ENCODE measurements at regions not wholly inside any gene's neighbourhood (a gene's known extent, or its start where the extent isn't known, plus 50 kb on each side); places are given as distances from the start of the nearest gene placed in this dataset.

DNA sequence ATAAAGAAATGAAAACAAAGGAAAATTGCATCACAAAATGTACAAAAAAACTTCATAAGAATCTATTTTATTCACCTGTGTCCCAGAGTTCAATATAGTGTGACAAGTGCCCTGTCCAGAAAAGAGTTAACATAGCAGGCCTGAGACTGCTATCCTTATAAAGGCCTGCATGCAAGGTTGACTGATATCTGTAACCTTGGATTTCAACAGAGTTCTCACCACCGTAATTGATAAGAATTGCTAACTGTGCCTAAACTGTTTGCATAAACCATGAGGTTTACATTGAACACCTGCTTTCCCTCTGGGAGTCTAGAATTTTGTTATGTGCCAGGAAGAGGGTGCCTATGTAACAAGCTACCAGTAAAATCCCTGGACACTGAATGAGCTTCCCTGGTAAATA, 461.7 kb upstream of the DPH6 start:
- no peak overlapping the region for H3K27ac ChIP-seq (ENCODE audit: low read length in 2 of 2)
- CTCF ChIA-PET, result no interaction called here
- H4K20me1 ChIP-seq (ENCODE audit: control insufficient read depth, insufficient read depth, low read length, poor library complexity, severe bottlenecking), result no peaks in the 10 kb centered on the region
- H3K9me3 ChIP-seq (ENCODE audit: control extremely low read depth in 1 of 3, control insufficient read depth in 2 of 3, insufficient read depth in 1 of 3, low read length in 2 of 3), result no peaks in the 10 kb centered on the region
- ATAC-seq (ENCODE audit: low read depth), result no peak
- no peak overlapping the region for H3K4me2 ChIP-seq (replicated peaks; ENCODE audit: low read depth, low read length, poor library complexity, severe bottlenecking)
- Mint-ChIP-seq H3K9me3 (ENCODE audit: insufficient read depth) (no peaks in the 10 kb centered on the region), H3K27ac (no peak overlapping the region), H3K4me1 (no peaks in the 10 kb centered on the region), H3K27me3 (no peaks in the 10 kb centered on the region), H3K4me3 (no peak overlapping the region)
- H3K79me2 ChIP-seq (ENCODE audit: control insufficient read depth, insufficient read depth, low read length), result no peaks in the 10 kb centered on the region
- TF ChIP-seq, protein P1, sequence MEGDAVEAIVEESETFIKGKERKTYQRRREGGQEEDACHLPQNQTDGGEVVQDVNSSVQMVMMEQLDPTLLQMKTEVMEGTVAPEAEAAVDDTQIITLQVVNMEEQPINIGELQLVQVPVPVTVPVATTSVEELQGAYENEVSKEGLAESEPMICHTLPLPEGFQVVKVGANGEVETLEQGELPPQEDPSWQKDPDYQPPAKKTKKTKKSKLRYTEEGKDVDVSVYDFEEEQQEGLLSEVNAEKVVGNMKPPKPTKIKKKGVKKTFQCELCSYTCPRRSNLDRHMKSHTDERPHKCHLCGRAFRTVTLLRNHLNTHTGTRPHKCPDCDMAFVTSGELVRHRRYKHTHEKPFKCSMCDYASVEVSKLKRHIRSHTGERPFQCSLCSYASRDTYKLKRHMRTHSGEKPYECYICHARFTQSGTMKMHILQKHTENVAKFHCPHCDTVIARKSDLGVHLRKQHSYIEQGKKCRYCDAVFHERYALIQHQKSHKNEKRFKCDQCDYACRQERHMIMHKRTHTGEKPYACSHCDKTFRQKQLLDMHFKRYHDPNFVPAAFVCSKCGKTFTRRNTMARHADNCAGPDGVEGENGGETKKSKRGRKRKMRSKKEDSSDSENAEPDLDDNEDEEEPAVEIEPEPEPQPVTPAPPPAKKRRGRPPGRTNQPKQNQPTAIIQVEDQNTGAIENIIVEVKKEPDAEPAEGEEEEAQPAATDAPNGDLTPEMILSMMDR (IDR thresholded peaks at IDR 0.05), result no peak
- TF ChIP-seq EZH2 (IDR thresholded peaks at IDR 0.05; ENCODE audit: borderline replicate concordance, insufficient read depth, low read depth, low read length, poor library complexity, severe bottlenecking), result no peak
- H3K4me3 ChIP-seq (ENCODE audit: control extremely low read depth in 1 of 5, extremely low read depth in 1 of 5, insufficient read depth in 1 of 5, low read depth in 2 of 5, low read length in 4 of 5), result no peak overlapping the region
- H3K9ac ChIP-seq (ENCODE audit: low read length), result no peak overlapping the region
- no peak for DNase-seq
- no peaks in the 10 kb centered on the region for H3K27me3 ChIP-seq (replicated peaks in 1 of 4; ENCODE audit: control extremely low read depth in 1 of 4, control insufficient read depth in 3 of 4, insufficient read depth in 4 of 4, low read length in 3 of 4)
- H2AFZ ChIP-seq (ENCODE audit: insufficient read depth, low read depth, low read length, poor library complexity, severe bottlenecking), result no peak overlapping the region
- H3K36me3 ChIP-seq (replicated peaks in 1 of 2; ENCODE audit: control extremely low read depth in 1 of 2, control insufficient read depth in 1 of 2, extremely low read depth in 1 of 2, insufficient read depth in 2 of 2, low read length in 1 of 2), result no peaks in the 10 kb centered on the region
- intact Hi-C loops (cut with micrococcal nuclease), result no loop called here
- no peaks in the 10 kb centered on the region for H3K4me1 ChIP-seq (ENCODE audit: control insufficient read depth in 2 of 2, insufficient read depth in 2 of 2, low read length in 2 of 2)
- WGBS (ENCODE audit: insufficient coverage), result no CpG with 5 or more reads among the region's 1 CpG
- POLR2A ChIA-PET, result no interaction called here

DNA sequence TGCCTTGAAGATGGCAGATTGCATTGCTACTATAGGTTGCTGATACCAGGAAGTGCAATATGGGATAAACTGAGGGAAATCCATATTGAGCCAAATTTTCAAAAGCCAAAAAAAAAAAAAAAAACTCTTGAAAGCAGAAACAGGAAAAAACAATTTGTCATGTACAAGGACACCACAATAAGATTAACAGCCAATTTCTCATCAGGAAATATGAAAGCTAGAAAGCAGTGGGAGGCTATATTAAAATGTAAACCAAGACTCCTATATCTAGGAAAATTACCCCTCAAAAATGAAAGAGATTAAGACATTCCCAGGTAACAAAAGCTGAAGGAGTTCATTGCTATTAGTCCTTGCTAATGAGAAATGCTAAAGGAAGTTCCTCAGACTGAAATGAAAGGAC, 462.8 kb upstream of the DPH6 start:
- CTCF ChIA-PET, result interaction anchor here (0.7 kb wide), 1 partner anchor 8 kb away, joined by 8 read pairs; no protein-coding TSS in a partner anchor
- no peak for ATAC-seq (ENCODE audit: low read depth)
- H3K4me3 ChIP-seq (ENCODE audit: control extremely low read depth in 1 of 5, extremely low read depth in 1 of 5, insufficient read depth in 1 of 5, low read depth in 2 of 5, low read length in 4 of 5), result no peak overlapping the region
- intact Hi-C loops (cut with micrococcal nuclease), result no loop called here
- Mint-ChIP-seq H3K4me3 (no peak overlapping the region), H3K27ac (no peak overlapping the region), H3K4me1 (no peaks in the 10 kb centered on the region), H3K9me3 (ENCODE audit: insufficient read depth) (no peaks in the 10 kb centered on the region), H3K27me3 (no peaks in the 10 kb centered on the region)
- no peaks in the 10 kb centered on the region for H3K27me3 ChIP-seq (replicated peaks in 1 of 4; ENCODE audit: control extremely low read depth in 1 of 4, control insufficient read depth in 3 of 4, insufficient read depth in 4 of 4, low read length in 3 of 4)
- no peak overlapping the region for H3K4me2 ChIP-seq (replicated peaks; ENCODE audit: low read depth, low read length, poor library complexity, severe bottlenecking)
- H3K36me3 ChIP-seq (replicated peaks in 1 of 2; ENCODE audit: control extremely low read depth in 1 of 2, control insufficient read depth in 1 of 2, extremely low read depth in 1 of 2, insufficient read depth in 2 of 2, low read length in 1 of 2), result no peaks in the 10 kb centered on the region
- no peaks in the 10 kb centered on the region for H4K20me1 ChIP-seq (ENCODE audit: control insufficient read depth, insufficient read depth, low read length, poor library complexity, severe bottlenecking)
- no peak overlapping the region for H2AFZ ChIP-seq (ENCODE audit: insufficient read depth, low read depth, low read length, poor library complexity, severe bottlenecking)
- no peak for DNase-seq
- no peak overlapping the region for H3K9ac ChIP-seq (ENCODE audit: low read length)
- no peaks in the 10 kb centered on the region for H3K9me3 ChIP-seq (ENCODE audit: control extremely low read depth in 1 of 3, control insufficient read depth in 2 of 3, insufficient read depth in 1 of 3, low read length in 2 of 3)
- POLR2A ChIA-PET, result interaction anchor here (0.7 kb wide), 1 partner anchor 10 kb away, joined by 4 read pairs; no protein-coding TSS in a partner anchor
- H3K4me1 ChIP-seq (ENCODE audit: control insufficient read depth in 2 of 2, insufficient read depth in 2 of 2, low read length in 2 of 2), result no peaks in the 10 kb centered on the region
- TF ChIP-seq, protein P1 (IDR thresholded peaks at IDR 0.05), result no peak
- TF ChIP-seq EZH2 (IDR thresholded peaks at IDR 0.05; ENCODE audit: borderline replicate concordance, insufficient read depth, low read depth, low read length, poor library complexity, severe bottlenecking), result no peak
- H3K27ac ChIP-seq (ENCODE audit: low read length in 2 of 2), result no peak overlapping the region
- H3K79me2 ChIP-seq (ENCODE audit: control insufficient read depth, insufficient read depth, low read length), result no peaks in the 10 kb centered on the region
